ENCODE measurements at regions not wholly inside any gene's neighbourhood (a gene's known extent, or its start where the extent isn't known, plus 50 kb on each side); places are given as distances from the start of the nearest gene placed in this dataset.

- no peaks in the 10 kb centered on the region for H4K20me1 ChIP-seq (ENCODE audit: insufficient read depth)
- TF ChIP-seq EZH2 (IDR thresholded peaks at IDR 0.05; ENCODE audit: insufficient read depth, poor library complexity, severe bottlenecking) (no peak), EZH2phosphoT487 (IDR thresholded peaks at IDR 0.05; ENCODE audit: insufficient read depth, low read depth) (no peak)
- in situ Hi-C loops (cut with MboI): no loop called here
- no peaks in the 10 kb centered on the region for H3F3A ChIP-seq (ENCODE audit: insufficient read depth)
- WGBS, 2 experiments (ENCODE audit: low coverage in 1 of 2, low lambda C conversion rate in 2 of 2, missing lambda C conversion rate in 2 of 2): 25 to 42% methylated on average over 2 of the region's 2 CpGs
- H3K9ac ChIP-seq: no peak overlapping the region
- H3K27me3 ChIP-seq (replicated peaks; ENCODE audit: insufficient read depth): no peaks in the 10 kb centered on the region
- no peak overlapping the region for H3K27ac ChIP-seq
- H3K4me3 ChIP-seq: no peak overlapping the region
- H3K9me2 ChIP-seq (ENCODE audit: insufficient read depth): no peaks in the 10 kb centered on the region
- no peaks in the 10 kb centered on the region for H3K79me2 ChIP-seq (ENCODE audit: insufficient read depth)
- H2AFZ ChIP-seq: no peak overlapping the region
- H3K9me3 ChIP-seq (ENCODE audit: low read depth): no peaks in the 10 kb centered on the region
- no peak for DNase-seq
- no peaks in the 10 kb centered on the region for H3K4me1 ChIP-seq (ENCODE audit: insufficient read depth)
- no peak overlapping the region for H3K4me2 ChIP-seq (ENCODE audit: unreplicated experiment)
- H3K36me3 ChIP-seq (ENCODE audit: low read depth): no peaks in the 10 kb centered on the region
These were observed 113.1 kb upstream of the CCND2 start for GRCh38 chr12:4160314-4161040.

- in situ Hi-C loops (cut with MboI): no loop called here
- 24 to 32% methylated on average over 2 of the region's 2 CpGs for WGBS, 2 experiments (ENCODE audit: low coverage in 1 of 2, low lambda C conversion rate in 2 of 2, missing lambda C conversion rate in 2 of 2)
- no peaks in the 10 kb centered on the region for H3K9me3 ChIP-seq (ENCODE audit: low read depth)
- H4K20me1 ChIP-seq (ENCODE audit: insufficient read depth): no peaks in the 10 kb centered on the region
- no peak for DNase-seq
- H3K27me3 ChIP-seq (replicated peaks; ENCODE audit: insufficient read depth): no peaks in the 10 kb centered on the region
- no peaks in the 10 kb centered on the region for H3K36me3 ChIP-seq (ENCODE audit: low read depth)
- no peak overlapping the region for H3K9ac ChIP-seq
- no peak overlapping the region for H2AFZ ChIP-seq
- no peak overlapping the region for H3K4me3 ChIP-seq
- TF ChIP-seq EZH2phosphoT487 (IDR thresholded peaks at IDR 0.05; ENCODE audit: insufficient read depth, low read depth) (no peak), EZH2 (IDR thresholded peaks at IDR 0.05; ENCODE audit: insufficient read depth, poor library complexity, severe bottlenecking) (no peak)
- H3K4me2 ChIP-seq (ENCODE audit: unreplicated experiment): no peak overlapping the region
- H3K9me2 ChIP-seq (ENCODE audit: insufficient read depth): no peaks in the 10 kb centered on the region
- no peaks in the 10 kb centered on the region for H3K79me2 ChIP-seq (ENCODE audit: insufficient read depth)
- no peaks in the 10 kb centered on the region for H3F3A ChIP-seq (ENCODE audit: insufficient read depth)
- no peaks in the 10 kb centered on the region for H3K4me1 ChIP-seq (ENCODE audit: insufficient read depth)
- no peak overlapping the region for H3K27ac ChIP-seq
These were observed 113.7 kb upstream of the CCND2 start for GRCh38 chr12:4159851-4160250.

GRCh38 chr12:4158306-4158705, 115.3 kb upstream of the CCND2 start:
- no peaks in the 10 kb centered on the region for H4K20me1 ChIP-seq (ENCODE audit: insufficient read depth)
- no peaks in the 10 kb centered on the region for H3K4me1 ChIP-seq (ENCODE audit: insufficient read depth)
- no peaks in the 10 kb centered on the region for H3K9me3 ChIP-seq (ENCODE audit: low read depth)
- TF ChIP-seq EZH2 (IDR thresholded peaks at IDR 0.05; ENCODE audit: insufficient read depth, poor library complexity, severe bottlenecking) (no peak), EZH2phosphoT487 (IDR thresholded peaks at IDR 0.05; ENCODE audit: insufficient read depth, low read depth) (no peak)
- in situ Hi-C loops (cut with MboI): no loop called here
- no peak overlapping the region for H3K27ac ChIP-seq
- no peaks in the 10 kb centered on the region for H3K9me2 ChIP-seq (ENCODE audit: insufficient read depth)
- 58 to 63% methylated on average over 2 of the region's 2 CpGs for WGBS, 2 experiments (ENCODE audit: low coverage in 1 of 2, low lambda C conversion rate in 2 of 2, missing lambda C conversion rate in 2 of 2)
- no peak overlapping the region for H2AFZ ChIP-seq
- no peak for DNase-seq
- H3K4me3 ChIP-seq: no peak overlapping the region
- H3K4me2 ChIP-seq (ENCODE audit: unreplicated experiment): no peak overlapping the region
- no peaks in the 10 kb centered on the region for H3F3A ChIP-seq (ENCODE audit: insufficient read depth)
- H3K27me3 ChIP-seq (replicated peaks; ENCODE audit: insufficient read depth): no peaks in the 10 kb centered on the region
- no peak overlapping the region for H3K9ac ChIP-seq
- H3K36me3 ChIP-seq (ENCODE audit: low read depth): no peaks in the 10 kb centered on the region
- H3K79me2 ChIP-seq (ENCODE audit: insufficient read depth): no peaks in the 10 kb centered on the region

- Histone ChIP-seq H3K9ac (no peak overlapping the region), H2AFZ (no peak overlapping the region), H3K4me1 (ENCODE audit: insufficient read depth) (no peaks in the 10 kb centered on the region), H3K9me3 (ENCODE audit: low read depth) (no peaks in the 10 kb centered on the region), H3K27ac (no peak overlapping the region), H3F3A (ENCODE audit: insufficient read depth) (no peaks in the 10 kb centered on the region), H3K4me2 (ENCODE audit: unreplicated experiment) (no peak overlapping the region), H3K9me2 (ENCODE audit: insufficient read depth) (no peaks in the 10 kb centered on the region), H3K4me3 (no peak overlapping the region), H3K27me3 (replicated peaks; ENCODE audit: insufficient read depth) (no peaks in the 10 kb centered on the region), H3K79me2 (ENCODE audit: insufficient read depth) (no peaks in the 10 kb centered on the region), H4K20me1 (ENCODE audit: insufficient read depth) (no peaks in the 10 kb centered on the region), H3K36me3 (ENCODE audit: low read depth) (no peaks in the 10 kb centered on the region)
- no peak for DNase-seq
- WGBS, 2 experiments (ENCODE audit: low coverage in 1 of 2, low lambda C conversion rate in 2 of 2, missing lambda C conversion rate in 2 of 2): 25 to 40% methylated on average over 3 of the region's 3 CpGs
- TF ChIP-seq EZH2 (IDR thresholded peaks at IDR 0.05; ENCODE audit: insufficient read depth, poor library complexity, severe bottlenecking) (no peak), EZH2phosphoT487 (IDR thresholded peaks at IDR 0.05; ENCODE audit: insufficient read depth, low read depth) (no peak)
- in situ Hi-C loops (cut with MboI): no loop called here
These were observed 116.4 kb upstream of the CCND2 start for GRCh38 chr12:4157122-4157521.
